Endodermal cell (in vitro differentiated cells): ENCODE measurements at regions not wholly inside any gene's neighbourhood (a gene's known extent, or its start where the extent isn't known, plus 50 kb on each side); places are given as distances from the start of the nearest gene placed in this dataset.

Experiments used
- DNase-seq: peaks from one replicate; pipeline ENCODE4 v3.0.0-alpha.2; 2017
- H3K27ac ChIP-seq: 2 replicates; pipeline ENCODE4 v1.5.1; 2013; ENCODE audit warnings: mild to moderate bottlenecking, low read depth, low read length, moderate library complexity
- H3K27me3 ChIP-seq: 2 replicates; pipeline ENCODE4 v1.6.1; 2013; ENCODE audit warnings: mild to moderate bottlenecking, low read length, moderate library complexity; ENCODE audit not compliant: insufficient read depth, control insufficient read depth, poor library complexity, severe bottlenecking
- H3K36me3 ChIP-seq: 2 replicates; pipeline ENCODE4 v1.7.0; 2013; ENCODE audit warnings: mild to moderate bottlenecking, low read length, moderate library complexity; ENCODE audit not compliant: control insufficient read depth, insufficient read depth
- H3K4me1 ChIP-seq: one replicate; pipeline ENCODE4 v1.7.0; 2013; ENCODE audit warnings: low read length; ENCODE audit not compliant: control insufficient read depth, insufficient read depth
- H3K4me3 ChIP-seq: 2 replicates; pipeline ENCODE4 v1.5.1; 2013; ENCODE audit warnings: mild to moderate bottlenecking, low read length, moderate library complexity
- H3K9ac ChIP-seq: 2 replicates; pipeline ENCODE4 v1.6.1; 2013; ENCODE audit warnings: mild to moderate bottlenecking, low read length, moderate library complexity; ENCODE audit not compliant: poor library complexity, severe bottlenecking; ENCODE audit errors: extremely low read depth
- H3K9me3 ChIP-seq: 2 replicates; pipeline ENCODE4 v1.6.1; 2013; ENCODE audit warnings: mild to moderate bottlenecking, low read length, moderate library complexity; ENCODE audit not compliant: control insufficient read depth
- H3K27ac Mint-ChIP-seq: 2 replicates; pipeline ENCODE4 v1.8.0; 2020; ENCODE audit warnings: mixed read lengths
- H3K27me3 Mint-ChIP-seq: 2 replicates; pipeline ENCODE4 v1.8.0; 2021; ENCODE audit warnings: mild to moderate bottlenecking, mixed read lengths; ENCODE audit not compliant: insufficient read depth
- H3K36me3 Mint-ChIP-seq: 2 replicates; pipeline ENCODE4 v1.8.0; 2020; ENCODE audit warnings: low read depth, mixed read lengths
- H3K4me1 Mint-ChIP-seq: 2 replicates; pipeline ENCODE4 v1.8.0; 2020; ENCODE audit warnings: mixed read lengths
- H3K4me3 Mint-ChIP-seq: 2 replicates; pipeline ENCODE4 v1.8.0; 2020; ENCODE audit warnings: mild to moderate bottlenecking, moderate library complexity, mixed read lengths
- H3K9me3 Mint-ChIP-seq: 2 replicates; pipeline ENCODE4 v1.8.0; 2020; ENCODE audit warnings: mild to moderate bottlenecking, mixed read lengths
- CTCF ChIP-seq: fragments of 200-600 bp; sonication (generic); conservative IDR thresholded peaks from 2 replicates; pipeline ENCODE4 v1.5.0; 2021; ENCODE audit warnings: antibody characterized with exemption, mild to moderate bottlenecking
- WGBS, 2 experiments: methylation state at CpG; one replicate each; pipeline versions ENCODE4 v1.1.5 to v1.1.7; 2013; ENCODE audit warnings: missing lambda C conversion rate in 2 of 2, mixed read lengths in 1 of 2; ENCODE audit not compliant: insufficient coverage in 1 of 2, insufficient read length in 1 of 2; 5-methylcytosine and 5-hydroxymethylcytosine counted together

GRCh38 chr11:70547821-70548670 lies 149.7 kb downstream of the CTTN start:
- no peak for TF ChIP-seq CTCF
- H3K9me3 ChIP-seq = no peaks in the 10 kb centered on the region
- H3K4me3 Mint-ChIP-seq = no peak overlapping the region
- H3K36me3 Mint-ChIP-seq = no peaks in the 10 kb centered on the region
- DNase-seq = peak; percentile 48
- peak overlapping the region; percentile 66 for H3K27ac Mint-ChIP-seq
- H3K27ac ChIP-seq = peak overlapping the region; percentile 47
- no peaks in the 10 kb centered on the region for H3K27me3 Mint-ChIP-seq
- peaks cover 14% of the 10 kb centered on the region for H3K4me1 Mint-ChIP-seq
- no peaks in the 10 kb centered on the region for H3K27me3 ChIP-seq
- H3K4me3 ChIP-seq = no peak overlapping the region
- whole genome bisulfite sequencing, 2 experiments = 88 to 91% methylated on average over 10 to 22 of the region's 22 CpGs
- no peak overlapping the region for H3K9ac ChIP-seq
- no peaks in the 10 kb centered on the region for H3K36me3 ChIP-seq
- H3K4me1 ChIP-seq = no peaks in the 10 kb centered on the region
- no peaks in the 10 kb centered on the region for H3K9me3 Mint-ChIP-seq

- no peaks in the 10 kb centered on the region for H3K27me3 ChIP-seq
- TF ChIP-seq CTCF = peak; percentile 13
- no peak overlapping the region for H3K9ac ChIP-seq
- Mint-ChIP-seq H3K4me3 (no peak overlapping the region), H3K27ac (no peak overlapping the region), H3K9me3 (no peaks in the 10 kb centered on the region), H3K4me1 (peaks cover 14% of the 10 kb centered on the region), H3K36me3 (no peaks in the 10 kb centered on the region), H3K27me3 (no peaks in the 10 kb centered on the region)
- no peaks in the 10 kb centered on the region for H3K9me3 ChIP-seq
- H3K4me3 ChIP-seq = no peak overlapping the region
- H3K36me3 ChIP-seq = no peaks in the 10 kb centered on the region
- no peak overlapping the region for H3K27ac ChIP-seq
- H3K4me1 ChIP-seq = no peaks in the 10 kb centered on the region
- peak; percentile 58 for DNase-seq
- 92 to 99% methylated on average over 9 to 15 of the region's 15 CpGs for WGBS, 2 experiments
Observed at GRCh38 chr11:70548976-70549375, 150.6 kb downstream of the CTTN start.

GRCh38 chr11:70549386-70549785 lies 151.1 kb downstream of the CTTN start:
- no peaks in the 10 kb centered on the region for H3K9me3 Mint-ChIP-seq
- no peaks in the 10 kb centered on the region for H3K27me3 Mint-ChIP-seq
- H3K4me1 Mint-ChIP-seq = peaks cover 14% of the 10 kb centered on the region
- H3K4me3 ChIP-seq = no peak overlapping the region
- H3K36me3 Mint-ChIP-seq = no peaks in the 10 kb centered on the region
- H3K9ac ChIP-seq = no peak overlapping the region
- H3K27me3 ChIP-seq = no peaks in the 10 kb centered on the region
- no peaks in the 10 kb centered on the region for H3K36me3 ChIP-seq
- no peak for DNase-seq
- H3K4me1 ChIP-seq = no peaks in the 10 kb centered on the region
- no peak for TF ChIP-seq CTCF
- no peak overlapping the region for H3K4me3 Mint-ChIP-seq
- no peak overlapping the region for H3K27ac Mint-ChIP-seq
- H3K27ac ChIP-seq = no peak overlapping the region
- WGBS, 2 experiments = 86 to 88% methylated on average over 13 to 15 of the region's 15 CpGs
- H3K9me3 ChIP-seq = no peaks in the 10 kb centered on the region
